ENCODE measurements at regions not wholly inside any gene's neighbourhood (a gene's known extent, or its start where the extent isn't known, plus 50 kb on each side); places are given as distances from the start of the nearest gene placed in this dataset.

DNA sequence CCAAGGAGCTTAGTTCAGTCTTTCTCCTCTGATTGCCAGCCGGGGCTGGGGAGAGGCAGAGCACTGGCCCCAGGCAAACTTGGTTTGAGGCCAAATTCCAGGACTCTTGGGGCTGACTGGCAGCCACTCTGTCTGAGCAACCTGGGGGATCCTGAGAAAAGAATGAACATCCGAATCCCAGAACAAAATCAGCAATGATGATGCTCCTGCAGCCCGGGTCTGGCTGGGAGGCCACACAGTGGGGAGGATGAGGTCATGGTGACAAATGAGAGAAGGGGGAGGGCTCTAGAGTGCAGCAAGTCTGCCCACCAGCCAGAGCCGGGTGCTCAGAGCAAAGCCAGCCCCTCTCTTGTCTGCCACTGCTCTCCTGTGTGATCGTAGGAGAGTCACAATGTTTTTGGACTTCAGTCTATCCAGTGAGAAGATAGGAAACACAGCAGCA, 71.8 kb upstream of the PAX6 start:
- H3K36me3 ChIP-seq (ENCODE audit: control insufficient read depth, insufficient read depth, low read length): no peaks in the 10 kb centered on the region
- intact Hi-C loops (cut with micrococcal nuclease) (loop anchor here (10.0 kb wide), 1 partner anchor 778 kb away; no protein-coding TSS in a partner anchor), in situ Hi-C loops (cut with MboI) (loop anchor here (25.0 kb wide), 1 partner anchor 771 kb away; no protein-coding TSS in a partner anchor)
- peaks cover 0 to 8% of the 10 kb centered on the region in 2 experiments; a peak in 2 of 5 replicates for H3K27me3 ChIP-seq (ENCODE audit: control insufficient read depth in 2 of 2, insufficient read depth in 2 of 2, low read length in 2 of 2)
- no peak overlapping the region for H2AFZ ChIP-seq (ENCODE audit: low read depth, low read length)
- H3K9me1 ChIP-seq (ENCODE audit: control insufficient read depth, insufficient read depth, low read length): no peaks in the 10 kb centered on the region
- ChIA-PET CTCF (ENCODE audit: low intra/inter-chr PET ratio) (no interaction called here), POLR2A (no interaction called here)
- no peak for ATAC-seq
- 0% methylated on average over 5 of the region's 5 CpGs for WGBS (ENCODE audit: insufficient coverage, low coverage, missing lambda C conversion rate)
- no peaks in the 10 kb centered on the region for H4K20me1 ChIP-seq (replicated peaks; ENCODE audit: control insufficient read depth, insufficient read depth, low read length)
- BruUV-seq (replicated peaks): no TSS peak
- no peak for FAIRE-seq
- DNase-seq (ENCODE audit: extremely low read depth in 1 of 4, low spot score in 3 of 4): no peak
- H3K4me1 ChIP-seq (replicated peaks in 1 of 2; ENCODE audit: control insufficient read depth in 2 of 2, insufficient read depth in 2 of 2, low read length in 2 of 2): no peaks in the 10 kb centered on the region
- no peak overlapping the region for H3K4me3 ChIP-seq
- no peaks in the 10 kb centered on the region for H3K9me3 ChIP-seq (replicated peaks; ENCODE audit: control insufficient read depth, insufficient read depth, low read depth, low read length)
- H3K9ac ChIP-seq (ENCODE audit: insufficient read depth in 1 of 2, low read depth in 2 of 2, low read length in 2 of 2): no peak overlapping the region
- TF ChIP-seq BCOR (IDR thresholded peaks at IDR 0.05): no peak
- no peak for TF ChIP-seq MCM3 (IDR thresholded peaks at IDR 0.05)
- no peak for TF ChIP-seq OTX1 (CRISPR knock-in tag; IDR thresholded peaks at IDR 0.05)
- no peak for TF ChIP-seq FOXM1 (IDR thresholded peaks at IDR 0.05; ENCODE audit: low read depth)
- TF ChIP-seq FOXM1 (CRISPR knock-in tag; IDR thresholded peaks at IDR 0.05; ENCODE audit: low read depth): no peak
- no peak for TF ChIP-seq L3MBTL2 (IDR thresholded peaks at IDR 0.05)
- TF ChIP-seq KDM5B (IDR thresholded peaks at IDR 0.05; ENCODE audit: insufficient replicate concordance, low read depth, low read length): no peak
- no peak for TF ChIP-seq TCF7L2 (IDR thresholded peaks at IDR 0.05; ENCODE audit: low read depth, low read length)
- TF ChIP-seq, protein P1, sequence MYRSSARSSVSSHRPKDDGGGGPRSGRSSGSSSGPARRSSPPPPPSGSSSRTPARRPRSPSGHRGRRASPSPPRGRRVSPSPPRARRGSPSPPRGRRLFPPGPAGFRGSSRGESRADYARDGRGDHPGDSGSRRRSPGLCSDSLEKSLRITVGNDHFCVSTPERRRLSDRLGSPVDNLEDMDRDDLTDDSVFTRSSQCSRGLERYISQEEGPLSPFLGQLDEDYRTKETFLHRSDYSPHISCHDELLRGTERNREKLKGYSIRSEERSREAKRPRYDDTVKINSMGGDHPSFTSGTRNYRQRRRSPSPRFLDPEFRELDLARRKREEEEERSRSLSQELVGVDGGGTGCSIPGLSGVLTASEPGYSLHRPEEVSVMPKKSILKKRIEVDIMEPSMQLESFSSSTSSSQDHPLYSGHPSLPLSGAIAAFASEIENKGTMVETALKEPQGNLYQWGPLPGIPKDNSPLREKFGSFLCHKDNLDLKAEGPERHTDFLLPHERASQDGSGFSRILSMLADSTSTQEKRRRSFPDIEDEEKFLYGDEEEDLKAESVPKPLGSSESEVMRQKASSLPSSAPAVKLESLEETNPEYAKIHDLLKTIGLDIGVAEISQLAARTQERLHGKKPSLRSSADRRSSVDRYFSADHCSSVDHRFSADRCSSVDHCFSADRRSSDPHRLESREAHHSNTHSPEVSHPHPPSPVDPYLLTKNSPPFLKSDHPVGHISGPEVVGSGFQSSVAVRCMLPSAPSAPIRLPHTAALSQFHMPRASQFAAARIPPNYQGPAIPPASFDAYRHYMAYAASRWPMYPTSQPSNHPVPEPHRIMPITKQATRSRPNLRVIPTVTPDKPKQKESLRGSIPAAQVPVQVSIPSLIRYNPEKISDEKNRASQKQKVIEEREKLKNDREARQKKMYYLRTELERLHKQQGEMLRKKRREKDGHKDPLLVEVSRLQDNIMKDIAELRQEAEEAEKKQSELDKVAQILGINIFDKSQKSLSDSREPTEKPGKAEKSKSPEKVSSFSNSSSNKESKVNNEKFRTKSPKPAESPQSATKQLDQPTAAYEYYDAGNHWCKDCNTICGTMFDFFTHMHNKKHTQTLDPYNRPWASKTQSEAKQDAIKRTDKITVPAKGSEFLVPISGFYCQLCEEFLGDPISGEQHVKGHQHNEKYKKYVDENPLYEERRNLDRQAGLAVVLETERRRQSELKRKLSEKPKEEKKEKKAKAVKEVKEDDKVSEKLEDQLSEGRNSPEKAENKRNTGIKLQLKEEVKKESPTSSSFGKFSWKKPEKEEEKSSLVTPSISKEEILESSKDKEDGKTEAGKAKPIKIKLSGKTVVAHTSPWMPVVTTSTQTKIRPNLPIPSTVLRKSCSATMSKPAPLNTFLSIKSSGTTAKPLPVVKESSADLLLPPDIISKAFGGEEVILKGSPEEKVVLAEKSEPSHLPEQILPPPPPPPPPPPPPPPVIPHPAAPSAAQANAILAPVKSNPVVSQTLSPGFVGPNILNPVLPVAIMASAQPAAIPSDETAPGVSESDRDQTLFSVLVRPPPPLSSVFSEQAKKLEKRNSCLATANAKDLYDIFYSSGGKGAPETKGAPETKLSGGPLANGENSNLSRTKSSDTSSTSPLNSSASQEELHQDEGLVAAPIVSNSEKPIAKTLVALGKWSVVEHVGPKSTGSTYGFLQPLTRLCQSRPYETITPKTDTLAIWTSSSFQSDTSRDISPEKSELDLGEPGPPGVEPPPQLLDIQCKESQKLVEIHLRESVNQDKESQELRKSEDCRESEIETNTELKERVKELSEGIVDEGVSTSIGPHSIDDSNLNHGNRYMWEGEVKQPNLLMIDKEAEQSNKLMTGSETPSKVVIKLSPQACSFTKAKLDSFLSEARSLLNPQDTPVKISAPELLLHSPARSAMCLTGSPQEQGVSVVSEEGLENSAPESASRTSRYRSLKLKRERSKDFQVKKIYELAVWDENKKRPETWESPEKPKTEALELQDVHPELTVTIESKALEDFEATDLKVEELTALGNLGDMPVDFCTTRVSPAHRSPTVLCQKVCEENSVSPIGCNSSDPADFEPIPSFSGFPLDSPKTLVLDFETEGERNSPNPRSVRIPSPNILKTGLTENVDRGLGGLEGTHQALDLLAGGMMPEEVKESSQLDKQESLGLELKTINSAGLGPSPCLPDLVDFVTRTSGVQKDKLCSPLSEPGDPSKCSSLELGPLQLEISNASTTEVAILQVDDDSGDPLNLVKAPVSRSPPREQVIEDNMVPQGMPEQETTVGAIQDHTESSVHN (IDR thresholded peaks at IDR 0.05; ENCODE audit: borderline replicate concordance in 1 of 2, low read depth in 1 of 2): no peak
- H3K4me2 ChIP-seq (ENCODE audit: insufficient read depth, low read length): no peak overlapping the region
- no peak overlapping the region for H3K27ac ChIP-seq (ENCODE audit: extremely low read depth, low read depth, low read length)
- no peaks in the 10 kb centered on the region for H3K79me2 ChIP-seq (ENCODE audit: control insufficient read depth, insufficient read depth, low read length)
